Prostate gland (tissue), 2 donors: ENCODE measurements at regions not wholly inside any gene's neighbourhood (a gene's known extent, or its start where the extent isn't known, plus 50 kb on each side); places are given as distances from the start of the nearest gene placed in this dataset.

ENCODE experiments used
- POLR2A ChIP-seq: fragments of 450-650 bp; IDR thresholded peaks from one replicate; pipeline ENCODE4 v1.6.1; 2016; ENCODE audit warnings: antibody characterized with exemption, mild to moderate bottlenecking
- POLR2AphosphoS5 ChIP-seq: sonication (generic); formaldehyde crosslinking; IDR thresholded peaks from one replicate; pipeline ENCODE4 v1.6.1; 2017; ENCODE audit warnings: antibody characterized with exemption
- TF ChIP-seq, protein P1 (sequence below), 4 experiments: fragments of 200-600 bp in 2 of 4; fragments of 450-650 bp in 2 of 4; sonication (generic) in 2 of 4; IDR thresholded peaks; 1 replicate in 3 of 4; 2 replicates in 1 of 4; pipeline ENCODE4 v1.5.1; 2016 to 2019; ENCODE audit warnings: antibody characterized with exemption in 4 of 4, mild to moderate bottlenecking in 2 of 4, moderate library complexity in 2 of 4

DNA sequence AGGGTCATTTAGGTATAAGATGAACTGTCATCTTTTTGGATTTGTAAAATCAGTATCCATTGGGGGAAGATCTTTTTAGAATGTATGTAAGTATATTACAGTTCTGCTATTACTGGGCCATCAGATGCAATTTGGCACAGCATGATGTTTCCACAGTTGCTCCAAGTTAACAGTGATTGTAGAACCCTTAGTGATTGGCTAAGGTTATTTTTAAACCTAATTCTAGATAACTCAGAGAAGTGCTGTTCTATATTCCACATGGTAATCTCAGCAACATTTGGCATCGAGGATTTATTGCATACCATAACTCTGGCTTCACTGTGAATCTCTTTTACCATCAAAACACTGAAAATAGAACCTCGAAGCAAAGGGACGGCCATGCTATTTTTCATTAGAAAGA, 215.7 kb upstream of the HAND2 start:
- TF ChIP-seq, protein P1, sequence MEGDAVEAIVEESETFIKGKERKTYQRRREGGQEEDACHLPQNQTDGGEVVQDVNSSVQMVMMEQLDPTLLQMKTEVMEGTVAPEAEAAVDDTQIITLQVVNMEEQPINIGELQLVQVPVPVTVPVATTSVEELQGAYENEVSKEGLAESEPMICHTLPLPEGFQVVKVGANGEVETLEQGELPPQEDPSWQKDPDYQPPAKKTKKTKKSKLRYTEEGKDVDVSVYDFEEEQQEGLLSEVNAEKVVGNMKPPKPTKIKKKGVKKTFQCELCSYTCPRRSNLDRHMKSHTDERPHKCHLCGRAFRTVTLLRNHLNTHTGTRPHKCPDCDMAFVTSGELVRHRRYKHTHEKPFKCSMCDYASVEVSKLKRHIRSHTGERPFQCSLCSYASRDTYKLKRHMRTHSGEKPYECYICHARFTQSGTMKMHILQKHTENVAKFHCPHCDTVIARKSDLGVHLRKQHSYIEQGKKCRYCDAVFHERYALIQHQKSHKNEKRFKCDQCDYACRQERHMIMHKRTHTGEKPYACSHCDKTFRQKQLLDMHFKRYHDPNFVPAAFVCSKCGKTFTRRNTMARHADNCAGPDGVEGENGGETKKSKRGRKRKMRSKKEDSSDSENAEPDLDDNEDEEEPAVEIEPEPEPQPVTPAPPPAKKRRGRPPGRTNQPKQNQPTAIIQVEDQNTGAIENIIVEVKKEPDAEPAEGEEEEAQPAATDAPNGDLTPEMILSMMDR (IDR thresholded peaks at IDR 0.05): no peak
- TF ChIP-seq POLR2A: no peak
- no peak for TF ChIP-seq POLR2AphosphoS5
